ENCODE measurements at regions not wholly inside any gene's neighbourhood (a gene's known extent, or its start where the extent isn't known, plus 50 kb on each side); places are given as distances from the start of the nearest gene placed in this dataset.

DNA sequence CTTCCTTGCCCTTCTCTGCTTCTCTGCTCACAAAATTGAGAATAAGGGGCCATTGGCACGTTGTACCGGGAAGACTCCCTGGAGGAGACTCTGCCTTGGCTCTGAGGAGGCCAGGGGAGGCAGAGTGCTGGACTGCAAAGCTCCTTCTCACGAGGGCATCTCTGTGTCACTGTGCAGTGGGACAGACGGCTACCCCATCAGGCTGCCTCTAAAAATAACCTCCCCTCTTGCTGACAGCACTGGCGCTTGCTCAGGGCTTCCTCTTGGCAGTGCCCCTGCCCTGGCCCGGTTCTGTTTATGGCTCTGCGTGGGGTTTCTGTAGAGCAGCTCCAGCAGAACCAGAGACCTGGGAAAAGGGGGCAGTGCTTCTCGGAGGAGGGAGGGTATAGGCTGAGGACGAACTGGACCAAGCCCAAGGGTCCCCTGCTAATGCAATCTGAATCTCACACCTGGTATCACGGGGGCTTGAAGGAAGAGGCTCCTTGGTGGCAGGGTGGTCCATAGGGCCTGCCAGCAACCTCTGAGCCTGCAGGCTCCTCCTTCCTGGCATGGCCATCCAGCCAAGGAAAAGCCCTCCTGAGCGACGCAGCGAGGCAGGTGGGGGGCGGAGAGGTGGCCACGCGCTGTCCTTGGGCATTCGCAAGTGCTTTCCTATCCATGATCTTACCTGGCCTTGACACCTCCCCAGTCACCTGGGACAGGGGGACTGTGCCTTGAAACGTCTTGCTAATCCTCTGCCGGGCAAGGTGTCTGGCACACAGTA, 63.3 kb upstream of the TLE3 start:
- no peak overlapping the region for H3K4me3 ChIP-seq (ENCODE audit: low read length)
- no peak for DNase-seq (ENCODE audit: low read depth)
- TF ChIP-seq, protein P1, sequence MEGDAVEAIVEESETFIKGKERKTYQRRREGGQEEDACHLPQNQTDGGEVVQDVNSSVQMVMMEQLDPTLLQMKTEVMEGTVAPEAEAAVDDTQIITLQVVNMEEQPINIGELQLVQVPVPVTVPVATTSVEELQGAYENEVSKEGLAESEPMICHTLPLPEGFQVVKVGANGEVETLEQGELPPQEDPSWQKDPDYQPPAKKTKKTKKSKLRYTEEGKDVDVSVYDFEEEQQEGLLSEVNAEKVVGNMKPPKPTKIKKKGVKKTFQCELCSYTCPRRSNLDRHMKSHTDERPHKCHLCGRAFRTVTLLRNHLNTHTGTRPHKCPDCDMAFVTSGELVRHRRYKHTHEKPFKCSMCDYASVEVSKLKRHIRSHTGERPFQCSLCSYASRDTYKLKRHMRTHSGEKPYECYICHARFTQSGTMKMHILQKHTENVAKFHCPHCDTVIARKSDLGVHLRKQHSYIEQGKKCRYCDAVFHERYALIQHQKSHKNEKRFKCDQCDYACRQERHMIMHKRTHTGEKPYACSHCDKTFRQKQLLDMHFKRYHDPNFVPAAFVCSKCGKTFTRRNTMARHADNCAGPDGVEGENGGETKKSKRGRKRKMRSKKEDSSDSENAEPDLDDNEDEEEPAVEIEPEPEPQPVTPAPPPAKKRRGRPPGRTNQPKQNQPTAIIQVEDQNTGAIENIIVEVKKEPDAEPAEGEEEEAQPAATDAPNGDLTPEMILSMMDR (conservative IDR thresholded peaks at IDR 0.05; ENCODE audit: low read depth, low read length) = no peak

- no peak for DNase-seq (ENCODE audit: low read depth)
- TF ChIP-seq, protein P1 (conservative IDR thresholded peaks at IDR 0.05; ENCODE audit: low read depth, low read length) = no peak
- H3K4me3 ChIP-seq (ENCODE audit: low read length) = no peak overlapping the region
Measured at GRCh38 chr15:70160267-70160666, 62.5 kb upstream of the TLE3 start.

GRCh38 chr15:70159713-70160009, 61.9 kb upstream of the TLE3 start:
- H3K4me3 ChIP-seq (ENCODE audit: low read length) = no peak overlapping the region
- TF ChIP-seq, protein P1 (conservative IDR thresholded peaks at IDR 0.05; ENCODE audit: low read depth, low read length) = no peak
- DNase-seq (ENCODE audit: low read depth) = no peak

DNA sequence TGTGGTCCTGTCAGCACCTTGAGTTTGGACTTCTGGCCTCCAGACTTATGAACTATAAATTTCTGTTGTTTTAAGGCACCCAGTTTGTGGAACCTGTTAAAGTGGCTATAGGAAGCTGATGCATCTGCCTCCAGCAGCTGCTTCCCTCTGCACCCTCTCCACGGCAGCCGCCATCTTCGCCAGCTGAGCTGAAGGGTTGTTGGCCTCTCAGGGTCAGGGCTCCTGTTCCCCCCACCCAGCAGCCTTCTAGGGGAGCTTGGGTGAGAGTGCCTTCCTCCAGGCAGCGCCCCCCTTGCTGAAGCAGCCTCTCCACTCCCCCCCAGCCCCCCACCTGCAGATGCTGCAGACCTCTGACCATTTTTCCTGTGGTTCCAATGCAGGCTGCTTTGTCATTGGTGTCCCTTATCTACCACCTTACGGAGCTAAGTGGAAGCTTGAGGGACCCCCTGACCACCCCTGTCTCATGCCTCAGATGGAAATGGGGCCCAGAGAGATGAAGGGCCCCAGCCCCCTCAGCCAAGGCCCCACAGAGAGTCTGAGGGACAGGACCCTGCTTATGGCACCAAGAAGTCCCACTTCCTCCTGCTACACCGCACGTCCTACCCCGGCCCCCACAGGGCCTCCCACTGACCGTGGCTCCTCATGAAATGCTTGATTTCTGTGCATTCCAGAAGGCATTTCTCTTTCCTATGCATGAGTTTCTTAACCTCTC, 61.4 kb upstream of the TLE3 start:
- no peak overlapping the region for H3K4me3 ChIP-seq (ENCODE audit: low read length)
- no peak for DNase-seq (ENCODE audit: low read depth)
- TF ChIP-seq, protein P1 (conservative IDR thresholded peaks at IDR 0.05; ENCODE audit: low read depth, low read length) = no peak

DNA sequence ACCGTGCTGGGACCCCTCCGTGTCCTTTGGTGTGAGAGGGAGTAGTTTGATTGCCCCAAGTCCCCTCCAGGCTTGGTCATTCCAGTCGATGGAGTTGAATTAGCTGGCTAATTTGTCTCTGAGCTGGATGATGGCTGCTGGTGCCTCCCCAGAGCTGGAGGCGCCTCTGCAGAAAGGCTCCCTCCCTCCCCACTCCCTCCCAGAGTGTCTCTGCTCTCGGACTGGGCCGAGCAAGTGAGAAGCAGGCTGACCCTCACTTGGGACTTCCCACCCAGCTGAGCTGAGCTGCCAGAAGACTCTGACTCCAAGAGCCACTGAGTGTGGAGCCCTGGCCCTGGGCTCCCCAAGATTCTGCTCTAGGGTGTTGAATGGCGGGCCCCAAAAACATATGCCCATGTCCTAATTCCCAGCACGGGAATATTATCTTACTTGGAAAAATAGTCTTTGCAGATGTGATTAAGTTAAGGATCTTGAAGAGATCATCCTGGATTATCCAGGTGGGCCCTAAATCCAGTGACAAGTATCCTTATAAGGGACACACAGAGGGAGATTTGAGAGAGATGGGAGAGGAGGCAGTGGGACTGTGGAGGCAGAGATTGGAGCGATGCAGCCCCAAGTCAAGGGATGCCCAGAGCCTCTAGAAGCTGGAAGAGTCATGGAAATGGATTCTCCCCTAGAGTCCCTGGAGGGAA, 60.7 kb upstream of the TLE3 start:
- TF ChIP-seq, protein P1 (conservative IDR thresholded peaks at IDR 0.05; ENCODE audit: low read depth, low read length) = no peak

GRCh38 chr15:70156671-70157271, 59.1 kb upstream of the TLE3 start:
- DNase-seq (ENCODE audit: low read depth) = no peak
- no peak overlapping the region for H3K4me3 ChIP-seq (ENCODE audit: low read length)
- TF ChIP-seq, protein P1 (conservative IDR thresholded peaks at IDR 0.05; ENCODE audit: low read depth, low read length) = no peak

More for the DNA sequence above, 60.7 kb upstream of the TLE3 start:
- DNase-seq (ENCODE audit: low read depth) = no peak
- H3K4me3 ChIP-seq (ENCODE audit: low read length) = no peak overlapping the region
